HG02981 (cell line): ENCODE measurements at regions not wholly inside any gene's neighbourhood (a gene's known extent, or its start where the extent isn't known, plus 50 kb on each side); places are given as distances from the start of the nearest gene placed in this dataset.

Source experiments
- ATAC-seq: cut with Tn5 transposase; IDR thresholded peaks from one replicate; pipeline ENCODE4 v1.9.1; 2021; ENCODE audit warnings: mild to moderate bottlenecking, moderate library complexity; ENCODE audit not compliant: unreplicated experiment

DNA sequence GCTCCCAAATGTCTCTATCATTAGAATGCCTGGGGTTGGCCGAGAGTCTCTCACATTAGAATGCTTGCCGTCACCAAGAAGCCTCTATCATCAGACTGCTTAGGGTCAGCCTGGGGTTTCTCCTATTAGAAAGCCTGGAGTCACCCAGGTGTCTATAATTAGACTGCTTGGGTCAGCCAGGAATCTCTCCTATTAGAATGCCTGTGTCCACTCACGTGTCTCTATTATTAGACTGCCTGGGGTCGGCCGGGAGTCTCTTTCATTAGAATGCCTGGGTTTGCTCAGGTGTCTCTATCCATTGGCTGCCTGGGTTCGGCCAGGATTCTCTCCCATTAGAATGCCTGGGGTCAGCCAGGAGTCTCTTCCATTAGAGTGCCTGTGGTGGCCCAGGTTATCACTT is 1453.1 kb downstream of the UQCRFS1 start:
- no peak for ATAC-seq

DNA sequence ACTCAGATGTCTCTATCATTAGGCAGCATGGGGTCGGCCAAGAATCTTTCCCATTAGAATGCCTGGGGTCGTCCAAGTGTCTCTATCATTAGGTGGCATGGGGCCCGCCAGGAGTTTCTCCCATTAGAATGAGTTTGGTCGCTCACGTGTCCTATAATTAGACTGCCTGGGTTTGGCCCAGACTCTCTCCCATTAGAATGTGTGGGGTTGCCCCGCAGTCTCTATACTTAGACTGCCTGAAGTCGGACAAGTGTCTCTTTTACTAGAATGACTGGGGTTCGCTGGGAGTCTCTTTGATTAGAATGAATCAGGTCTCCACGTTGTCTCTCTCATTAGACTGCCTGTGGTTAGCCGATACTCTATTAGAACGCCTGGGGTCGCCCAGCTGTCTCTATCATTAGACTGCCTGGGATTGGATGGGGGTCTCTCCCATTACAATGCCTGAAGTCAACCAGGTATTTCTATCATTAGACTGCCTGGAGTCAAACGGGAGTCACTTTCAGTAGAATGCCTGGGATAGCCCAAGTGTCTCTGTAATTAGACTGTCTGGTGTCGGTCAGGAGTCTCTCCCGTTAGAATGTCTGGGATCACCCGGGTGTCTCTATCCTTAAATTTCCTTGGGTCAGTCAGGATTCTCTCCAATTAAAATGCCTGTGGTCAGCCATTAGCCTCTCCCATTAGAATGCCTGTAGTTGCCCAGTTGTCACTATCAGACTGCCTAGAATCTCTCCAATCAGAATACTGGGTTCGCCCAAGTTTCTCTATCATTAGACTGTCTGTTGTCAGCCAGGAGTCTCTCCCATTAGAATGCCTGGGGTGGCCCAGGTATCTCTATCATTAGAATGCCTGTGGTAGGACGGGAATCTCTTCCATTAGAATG is 1454.1 kb downstream of the UQCRFS1 start:
- ATAC-seq, result no peak

DNA sequence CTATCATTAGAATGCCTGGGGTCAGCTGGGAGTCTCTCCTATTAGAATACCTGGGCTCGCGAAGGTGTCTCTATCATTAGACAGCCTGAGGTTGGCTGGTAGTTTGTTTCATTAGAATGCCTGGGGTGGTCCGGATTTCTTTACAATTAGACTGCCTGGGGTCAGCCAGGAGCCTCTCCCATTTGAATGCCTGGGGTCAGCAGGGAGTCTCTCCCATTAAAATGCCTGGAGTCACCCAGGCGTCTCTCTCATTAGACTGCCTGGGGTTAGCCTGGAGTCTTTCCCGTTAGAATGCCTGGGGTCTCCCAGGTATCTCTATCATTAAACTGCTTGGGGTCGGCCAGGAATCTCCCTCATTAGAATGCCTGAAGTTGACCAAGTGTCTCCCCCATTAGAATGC is 1458.3 kb downstream of the UQCRFS1 start:
- no peak for ATAC-seq

DNA sequence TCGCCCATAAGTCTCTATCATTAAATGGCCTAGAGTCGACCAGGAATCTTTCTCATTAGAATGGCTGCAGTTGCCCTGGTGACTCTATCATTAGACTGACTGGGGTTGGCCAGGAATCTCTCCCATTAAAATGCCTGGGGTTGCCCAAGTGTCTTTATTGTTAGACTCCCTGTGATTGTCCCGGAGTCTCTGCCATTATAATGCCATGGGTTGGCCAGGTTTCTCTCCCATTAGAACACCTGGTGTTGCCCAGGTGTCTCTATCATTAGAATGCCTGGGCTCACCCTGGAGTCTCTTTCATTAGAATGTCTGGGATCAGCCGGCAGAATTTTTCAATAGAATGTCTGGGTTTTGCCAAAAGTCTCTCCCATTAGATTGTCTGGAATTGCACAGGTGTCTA is 1459.3 kb downstream of the UQCRFS1 start:
- ATAC-seq, result no peak

DNA sequence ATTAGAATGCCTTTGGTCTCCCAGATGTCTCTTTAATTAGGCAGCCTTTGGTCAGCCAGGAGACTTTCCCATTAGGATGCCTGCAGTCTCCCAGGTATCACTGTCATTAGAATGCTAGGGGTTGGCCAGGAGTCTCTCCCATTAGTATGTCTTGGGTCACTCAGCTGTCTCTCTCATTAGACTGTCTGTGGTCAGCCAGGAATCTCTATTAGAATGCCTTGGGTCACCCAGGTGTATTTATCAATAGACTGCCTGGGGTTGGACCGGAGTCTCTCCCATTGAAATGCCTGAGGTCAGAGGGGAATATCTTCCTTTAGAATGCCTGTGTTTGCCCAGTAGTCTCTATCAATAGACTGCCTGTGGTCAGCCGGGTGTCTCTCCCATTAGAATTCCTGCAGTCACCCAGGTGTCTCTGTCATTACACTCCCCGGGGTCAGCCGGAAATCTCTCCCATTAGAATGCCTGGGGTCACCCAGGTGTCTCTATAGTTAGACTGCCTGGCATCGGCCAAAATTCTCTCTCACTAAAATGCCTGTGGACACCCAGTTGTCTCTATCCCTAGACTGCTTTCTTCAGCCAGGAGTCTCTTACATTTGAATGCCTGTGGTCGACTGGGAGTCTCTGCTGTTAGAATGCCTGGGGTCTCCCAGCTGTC is 1460.3 kb downstream of the UQCRFS1 start:
- ATAC-seq, result no peak

DNA sequence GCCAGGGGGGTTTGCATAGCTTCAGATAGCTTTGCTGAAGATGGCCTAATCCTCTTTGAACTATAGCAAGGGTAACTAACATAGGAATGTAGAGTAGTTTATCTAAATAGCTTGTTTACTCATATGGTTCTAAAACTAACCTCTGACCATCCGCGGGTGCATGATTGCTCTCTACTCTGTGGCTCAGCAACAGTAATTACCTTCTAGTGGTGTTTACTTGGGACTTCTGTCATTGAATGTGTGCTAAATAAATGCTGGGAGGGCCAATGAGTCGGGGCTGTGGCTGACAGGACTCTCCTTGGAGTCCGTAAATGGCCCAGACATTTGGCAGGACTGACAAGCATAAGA is 1461.9 kb downstream of the UQCRFS1 start:
- no peak for ATAC-seq

DNA sequence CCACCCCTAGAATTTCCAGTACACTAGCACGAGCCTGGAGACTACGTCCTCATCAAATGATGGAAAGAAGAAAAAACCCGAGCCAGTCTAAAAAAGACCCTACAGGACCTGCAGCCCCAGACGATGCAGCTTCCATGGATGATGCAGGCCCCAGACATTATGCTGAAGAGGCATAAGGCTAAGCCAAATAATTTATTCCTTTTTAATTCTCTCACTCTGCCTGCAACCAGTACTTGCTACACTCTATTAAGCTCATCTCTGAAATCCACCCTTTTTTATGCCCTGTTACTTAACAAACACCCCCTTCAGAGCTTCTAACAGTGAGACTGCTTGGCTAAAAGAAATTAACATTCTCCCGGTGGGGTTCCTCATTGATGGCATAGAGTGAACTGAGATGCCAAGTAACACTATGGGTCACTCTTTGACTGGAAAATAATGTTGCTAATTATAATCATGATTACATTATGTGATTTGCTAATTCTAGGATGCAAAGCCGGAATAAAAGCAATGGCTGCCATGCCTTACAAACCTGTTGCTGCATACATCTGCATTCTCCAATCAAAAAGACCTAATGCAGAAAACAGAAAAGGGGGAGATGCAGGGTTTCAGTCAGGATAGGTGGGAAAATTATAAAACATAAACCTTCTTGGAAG is 1462.4 kb downstream of the UQCRFS1 start:
- ATAC-seq, result no peak

DNA sequence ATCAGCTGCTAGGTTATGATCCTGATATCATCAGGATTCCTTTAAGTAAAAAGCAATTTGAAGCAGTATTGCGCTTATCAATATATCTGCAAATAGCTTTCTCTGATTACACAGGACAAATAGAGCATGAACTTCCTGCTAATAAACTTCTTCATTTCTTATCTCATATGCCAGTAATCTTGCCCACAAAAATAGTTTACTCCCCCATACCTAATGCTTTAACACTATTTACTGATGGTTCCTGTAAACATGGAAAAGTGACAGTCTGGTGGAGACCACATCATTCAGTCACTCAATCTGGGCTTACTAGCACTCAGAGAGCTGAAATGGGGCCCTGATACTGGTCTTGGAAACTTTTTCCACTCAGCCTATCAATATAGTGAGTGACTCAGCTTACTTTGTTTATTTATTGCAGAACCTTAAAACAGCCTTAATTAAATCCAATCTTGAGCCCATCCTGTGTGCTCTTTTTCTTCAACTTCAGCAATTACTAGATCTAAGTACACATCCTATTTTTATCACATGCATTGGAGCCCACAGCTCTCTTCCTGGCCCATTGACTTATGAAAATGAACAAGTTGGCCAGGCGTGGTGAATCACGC is 1464.3 kb downstream of the UQCRFS1 start:
- ATAC-seq, result no peak

DNA sequence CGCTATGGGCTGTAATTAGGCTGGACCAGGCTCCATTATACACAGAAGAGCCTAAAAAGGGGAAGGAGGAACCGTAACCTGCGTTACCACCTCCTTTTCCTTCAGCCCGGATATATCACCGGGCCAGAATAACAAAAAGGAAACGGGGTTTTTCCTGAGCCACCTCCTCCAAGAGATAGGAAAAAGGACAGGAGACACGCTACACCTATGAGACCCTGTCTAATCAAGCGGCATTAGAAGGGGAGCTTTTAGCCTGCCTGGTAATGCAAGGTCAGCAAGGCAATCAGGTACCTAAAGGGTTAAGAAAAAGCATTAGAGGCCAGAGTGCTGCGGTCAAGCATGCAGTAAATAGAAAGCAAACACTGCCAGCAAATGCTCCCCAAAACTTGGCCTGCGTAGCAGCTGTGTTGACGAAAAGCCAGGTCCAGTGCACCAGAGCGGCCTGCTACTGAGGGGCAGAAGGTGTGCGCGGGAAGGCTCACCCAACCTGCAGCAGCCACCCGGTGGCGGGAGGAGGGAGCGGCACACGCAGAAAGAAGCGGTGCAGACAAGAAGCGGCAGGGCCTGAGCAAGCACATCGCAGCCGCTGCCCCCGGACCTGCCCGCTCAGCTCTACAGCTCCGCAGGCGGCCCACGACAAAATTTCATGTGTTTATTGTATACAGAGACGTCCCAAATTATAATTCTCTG is 1466.1 kb downstream of the UQCRFS1 start:
- no peak for ATAC-seq

DNA sequence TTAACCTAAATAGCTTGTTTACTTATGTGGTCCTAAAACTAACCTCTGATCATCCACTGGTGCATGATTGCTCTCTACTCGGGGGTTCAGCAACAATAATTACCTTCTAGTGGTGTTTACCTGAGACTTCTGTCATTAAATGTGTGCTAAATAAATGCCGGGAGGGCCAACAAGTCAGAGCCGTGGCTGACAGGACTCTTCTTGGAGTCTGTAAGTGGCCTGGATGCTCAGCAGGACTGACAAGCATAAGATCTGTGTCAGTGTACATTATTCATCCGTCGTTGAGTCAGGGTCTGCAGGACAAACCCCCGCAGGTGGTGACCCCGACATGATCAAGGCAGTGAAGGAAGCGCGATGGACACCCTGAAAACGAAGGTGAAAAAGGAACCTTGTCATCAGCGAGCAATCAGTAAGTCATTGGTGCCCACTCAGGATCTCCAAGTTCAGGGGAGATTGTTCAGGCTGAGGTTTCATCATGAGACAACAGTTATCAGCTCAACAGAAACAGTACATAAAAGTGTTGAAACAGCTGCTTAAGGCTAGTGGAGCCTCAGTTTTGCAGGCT is 1466.9 kb downstream of the UQCRFS1 start:
- ATAC-seq, result no peak

DNA sequence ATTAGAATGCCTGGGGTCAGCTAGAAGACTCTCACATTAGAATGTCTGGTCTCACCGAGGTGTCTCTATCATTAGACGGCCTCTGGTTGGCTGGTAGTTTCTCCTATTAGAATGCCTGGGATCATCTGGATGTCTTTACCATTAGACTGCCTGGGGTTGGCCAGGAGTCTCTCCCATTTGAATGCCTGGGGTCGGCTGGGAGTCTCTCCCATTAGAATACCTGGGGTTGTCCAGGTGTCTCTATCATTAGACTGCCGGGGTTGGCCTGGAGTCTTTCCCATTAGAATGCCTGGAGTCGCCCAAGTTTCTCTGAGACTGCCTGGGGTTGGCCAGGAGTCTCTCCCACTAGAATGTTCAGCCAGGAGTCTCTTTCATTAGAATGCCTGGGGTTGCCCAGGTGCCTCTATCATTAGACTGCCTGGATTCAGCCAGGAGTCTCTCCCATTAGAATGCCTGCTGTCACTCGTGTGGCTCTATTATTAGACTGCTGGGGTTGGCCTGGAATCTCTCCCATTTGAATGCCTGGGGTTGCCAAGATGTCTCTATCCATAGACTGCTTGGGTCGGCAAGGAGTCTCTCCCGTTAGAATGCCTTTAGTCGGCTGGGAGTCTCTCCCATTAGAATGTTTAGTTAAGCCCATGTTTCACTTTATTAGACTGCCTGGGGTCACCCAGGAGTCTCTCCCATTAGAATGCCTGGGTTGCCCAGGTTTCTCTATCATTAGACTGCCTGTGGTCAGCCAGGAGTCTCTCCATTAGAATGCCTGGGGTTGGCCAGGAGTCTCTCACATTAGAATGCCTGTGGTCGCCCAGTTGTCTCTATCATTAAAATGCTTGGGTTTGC is 1467.8 kb downstream of the UQCRFS1 start:
- ATAC-seq, result no peak

DNA sequence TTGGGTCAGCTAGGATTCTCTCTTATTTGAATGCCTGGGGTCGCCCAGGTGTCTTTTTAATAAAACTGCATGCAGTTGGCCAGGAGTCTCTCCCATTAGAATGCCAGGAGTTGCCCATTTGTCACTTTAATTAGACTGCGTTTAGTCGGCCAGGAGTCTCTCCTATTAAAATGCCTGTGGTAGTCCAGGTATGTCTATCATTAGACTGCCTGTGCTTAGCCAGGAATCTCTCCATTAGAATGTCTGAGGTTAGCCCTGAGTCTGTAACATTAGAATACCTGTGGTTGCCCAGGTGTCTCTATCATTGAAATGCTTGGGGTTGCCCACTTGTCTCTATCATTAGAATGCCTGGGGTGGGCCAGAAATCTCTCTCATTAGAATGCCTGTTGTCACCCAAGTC is 1470.9 kb downstream of the UQCRFS1 start:
- ATAC-seq, result no peak

DNA sequence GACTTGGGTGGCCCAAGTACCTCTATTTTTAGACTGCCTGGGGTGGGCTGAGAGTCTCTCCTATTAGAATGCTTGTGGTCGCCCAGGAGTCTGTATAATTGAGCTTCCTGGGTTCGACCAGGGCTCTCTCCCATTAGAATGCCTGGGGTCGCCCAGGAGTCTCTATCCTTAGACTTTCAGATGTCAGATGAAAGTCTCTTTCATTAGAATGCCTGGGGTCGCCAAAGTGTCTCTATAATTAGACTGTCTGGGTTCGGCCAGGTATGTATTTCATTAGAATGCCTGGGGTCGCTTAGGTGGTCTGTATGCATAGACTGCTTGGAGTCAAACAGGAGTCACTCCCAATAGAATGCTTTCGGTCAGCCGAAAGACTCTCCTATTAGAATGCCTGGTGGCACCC is 1471.7 kb downstream of the UQCRFS1 start:
- ATAC-seq, result no peak

DNA sequence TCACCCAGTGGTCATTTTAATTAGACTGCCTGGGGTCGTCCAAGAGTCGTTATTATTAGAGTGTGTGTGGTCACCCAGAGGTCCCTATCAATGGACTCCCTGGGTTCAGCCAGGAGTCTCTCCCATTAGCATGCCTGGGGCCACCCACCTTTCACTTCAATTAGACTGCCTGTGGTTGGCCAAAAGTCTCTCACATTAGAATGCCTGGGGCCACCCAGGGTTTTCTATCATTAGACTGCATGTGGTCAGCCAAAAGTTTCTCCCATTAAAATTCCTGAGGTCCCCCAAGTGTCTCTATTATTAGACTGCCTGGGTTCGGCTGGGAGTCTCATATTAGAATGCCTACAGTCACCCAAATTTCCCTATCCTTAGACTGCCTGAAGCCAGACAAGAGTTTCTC is 1472.6 kb downstream of the UQCRFS1 start:
- no peak for ATAC-seq

DNA sequence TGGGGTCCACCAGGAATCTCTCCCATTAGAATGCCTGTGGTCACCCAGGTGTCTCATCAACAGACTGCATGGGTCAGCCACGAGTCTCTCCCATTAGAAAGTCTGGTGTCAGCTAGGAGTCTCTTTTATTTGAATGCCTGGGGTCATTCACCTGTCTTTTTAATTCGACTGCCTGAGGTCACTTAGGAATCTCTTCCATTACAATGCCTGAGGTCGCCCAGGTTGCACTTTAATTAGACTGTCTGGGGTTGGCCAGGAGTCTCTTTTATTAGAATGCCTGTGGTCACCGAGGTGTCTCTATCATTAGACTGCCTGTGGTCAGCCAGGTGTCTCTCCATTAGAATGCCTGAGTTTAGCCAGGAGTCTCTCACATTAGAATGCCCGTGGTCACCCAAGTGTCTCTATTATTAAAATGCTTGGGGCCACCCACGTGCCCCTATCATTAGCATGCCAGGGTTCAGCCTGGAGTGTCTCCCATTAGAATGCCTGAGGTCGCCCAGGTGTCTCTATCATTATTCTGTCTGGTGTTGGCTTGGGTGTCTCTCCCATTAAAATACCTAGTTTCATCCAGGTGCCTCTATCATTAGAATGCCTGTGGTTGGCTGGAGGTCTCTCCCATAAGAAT is 1474.3 kb downstream of the UQCRFS1 start:
- no peak for ATAC-seq

DNA sequence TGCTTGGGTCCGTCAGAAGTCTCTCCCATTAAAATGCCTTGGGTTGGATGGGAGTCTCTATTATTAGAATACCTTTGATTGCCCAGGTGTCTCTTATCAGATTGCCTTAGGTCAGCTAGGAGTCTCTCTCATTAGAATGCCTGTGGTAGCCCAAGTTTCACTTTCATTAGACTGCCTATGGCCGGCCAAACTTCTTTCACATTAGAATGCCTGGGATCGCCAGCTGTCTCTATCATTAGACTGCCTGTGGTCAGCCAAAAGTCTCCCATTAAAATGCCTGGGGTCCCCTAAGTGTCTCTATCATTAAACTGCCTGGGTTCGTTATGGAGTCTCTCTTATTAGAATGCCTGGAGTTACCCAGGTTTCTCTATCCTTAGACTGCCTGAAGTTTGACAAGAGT is 1476.7 kb downstream of the UQCRFS1 start:
- no peak for ATAC-seq

DNA sequence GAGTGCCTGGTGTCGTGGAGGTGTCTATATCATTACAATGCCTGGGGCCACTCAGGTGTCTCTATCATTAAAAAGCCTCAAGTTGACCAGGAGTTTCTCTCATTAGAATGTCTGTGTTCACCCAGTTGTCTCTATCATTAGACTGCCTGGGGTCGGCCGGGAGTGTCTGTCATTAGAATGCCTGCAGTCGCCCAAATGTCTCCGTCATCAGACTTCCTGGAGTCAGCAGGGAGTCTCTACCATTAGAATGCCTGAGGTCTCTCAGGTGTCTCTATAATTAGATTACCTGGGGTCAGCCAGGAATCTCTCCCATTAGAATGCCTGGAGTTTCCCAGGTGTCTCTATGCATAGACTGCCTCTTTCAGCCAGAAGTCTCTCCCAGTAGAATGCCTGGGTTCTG is 1477.6 kb downstream of the UQCRFS1 start:
- no peak for ATAC-seq

DNA sequence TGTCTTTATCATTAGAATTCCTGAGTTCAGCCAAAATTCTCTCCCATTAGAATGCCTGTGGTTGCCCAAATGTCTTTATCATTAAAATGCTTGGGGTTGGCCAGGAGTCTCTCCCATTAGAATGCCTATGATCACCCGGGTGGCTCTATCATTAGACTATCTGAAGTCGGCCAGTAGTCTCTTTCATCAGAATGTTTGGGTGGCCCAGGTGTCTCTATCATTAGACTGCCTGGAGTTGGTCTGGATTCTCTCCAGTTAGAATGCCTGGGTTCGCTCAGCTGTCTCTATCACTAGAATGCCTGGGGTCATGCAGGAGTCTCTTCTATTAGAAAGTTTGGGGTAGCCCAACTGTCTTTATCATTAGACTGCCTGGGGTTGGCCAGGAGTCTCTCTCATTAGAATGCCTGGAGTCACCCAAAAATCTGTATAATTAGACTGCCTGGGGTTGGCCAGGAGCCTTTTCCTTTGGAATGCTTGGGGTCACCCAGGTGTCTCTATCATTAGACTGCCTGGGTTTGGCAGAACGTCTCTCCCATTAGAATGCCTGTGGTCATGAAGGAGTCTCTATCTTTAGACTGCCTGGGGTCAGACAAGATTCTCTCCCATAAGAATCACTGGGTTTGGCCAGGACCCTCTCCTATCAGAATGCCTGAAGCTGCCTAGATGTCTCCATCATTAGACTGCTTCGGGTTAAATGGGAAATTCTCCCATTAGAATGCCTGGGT is 1478.3 kb downstream of the UQCRFS1 start:
- ATAC-seq, result no peak
